Central memory CD4-positive, alpha-beta T cell (primary cell): ENCODE measurements at regions not wholly inside any gene's neighbourhood (a gene's known extent, or its start where the extent isn't known, plus 50 kb on each side); places are given as distances from the start of the nearest gene placed in this dataset.

Source experiments
- DNase-seq: peaks from one replicate; pipeline ENCODE4 v3.0.0; 2022

- DNase-seq: no peak
Observed at GRCh38 chr2:237250599-237250998, 163.4 kb downstream of the COL6A3 start.

GRCh38 chr2:237251986-237252385, 162.0 kb downstream of the COL6A3 start:
- no peak for DNase-seq

- DNase-seq: no peak
Observed at GRCh38 chr2:237253046-237253702, 160.8 kb downstream of the COL6A3 start.

- no peak for DNase-seq
Observed at GRCh38 chr2:237254369-237254861, 159.5 kb downstream of the COL6A3 start.

- DNase-seq: no peak
Observed at GRCh38 chr2:237254911-237255578, 158.9 kb downstream of the COL6A3 start.

DNA sequence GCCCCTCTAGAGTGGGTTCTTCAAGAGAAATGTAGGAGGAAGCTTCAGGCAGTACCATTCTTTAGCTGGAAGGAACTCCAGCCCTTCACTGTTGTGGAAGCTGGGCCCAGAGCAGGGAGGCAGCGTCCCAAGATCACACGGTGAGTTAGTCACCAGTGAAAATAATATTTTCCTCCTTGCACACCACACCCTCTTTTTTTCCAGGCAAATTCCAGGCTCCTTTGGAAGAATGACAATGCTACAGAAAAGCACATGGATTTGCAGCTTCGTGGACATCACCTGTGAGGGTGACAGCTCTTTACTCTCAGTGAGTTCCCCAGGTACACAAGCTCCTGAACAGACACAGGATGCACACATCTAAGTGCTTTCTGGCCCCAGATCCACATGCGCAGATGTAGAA, 157.1 kb downstream of the COL6A3 start:
- no peak for DNase-seq

DNA sequence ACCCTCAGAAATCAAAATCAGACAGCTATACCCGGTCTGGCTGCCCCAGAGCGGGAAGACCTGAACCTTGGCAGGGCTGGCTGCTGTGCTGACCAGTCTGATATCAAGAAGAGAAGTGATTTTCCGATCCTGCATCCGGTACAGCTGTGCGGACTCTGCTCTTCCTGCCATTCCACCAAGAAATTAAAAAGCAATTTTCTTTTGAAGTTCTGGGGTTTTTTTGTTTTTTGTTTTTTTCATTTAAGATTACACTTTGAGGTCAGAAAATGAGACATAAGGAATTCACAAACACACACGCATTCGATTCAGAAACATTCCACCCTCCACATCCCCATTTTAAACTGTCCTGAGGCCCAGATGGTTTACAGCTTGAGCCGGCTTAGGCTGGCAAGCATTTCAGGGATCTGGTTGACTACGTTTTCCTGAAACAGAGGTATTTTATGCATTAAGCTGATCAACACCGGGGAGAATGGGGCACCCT, 156.5 kb downstream of the COL6A3 start:
- no peak for DNase-seq

- DNase-seq: no peak
Observed at GRCh38 chr2:237258116-237258515, 155.8 kb downstream of the COL6A3 start.

DNA sequence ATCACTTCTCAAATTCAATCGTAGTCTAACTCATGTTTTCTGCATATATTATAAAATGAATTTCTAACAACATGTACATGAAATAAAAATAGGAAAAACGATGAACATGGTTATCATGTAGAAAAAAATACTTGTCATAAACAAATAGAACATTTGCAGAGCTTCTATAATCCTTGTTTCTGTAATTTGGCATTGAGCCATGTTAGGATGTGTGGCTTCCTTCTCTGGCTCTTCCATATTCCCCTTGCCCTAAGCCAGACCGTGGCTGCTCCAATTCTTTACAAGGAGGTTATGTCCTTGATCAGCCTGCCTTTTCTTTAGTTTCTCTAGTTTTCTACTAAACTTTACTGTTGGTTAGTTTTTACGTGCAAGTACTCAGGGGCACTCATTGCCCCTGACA, 155.3 kb downstream of the COL6A3 start:
- no peak for DNase-seq

- no peak for DNase-seq
Observed at GRCh38 chr2:237259201-237259600, 154.8 kb downstream of the COL6A3 start.

- DNase-seq: no peak
Observed at GRCh38 chr2:237260039-237260620, 153.8 kb downstream of the COL6A3 start.

DNA sequence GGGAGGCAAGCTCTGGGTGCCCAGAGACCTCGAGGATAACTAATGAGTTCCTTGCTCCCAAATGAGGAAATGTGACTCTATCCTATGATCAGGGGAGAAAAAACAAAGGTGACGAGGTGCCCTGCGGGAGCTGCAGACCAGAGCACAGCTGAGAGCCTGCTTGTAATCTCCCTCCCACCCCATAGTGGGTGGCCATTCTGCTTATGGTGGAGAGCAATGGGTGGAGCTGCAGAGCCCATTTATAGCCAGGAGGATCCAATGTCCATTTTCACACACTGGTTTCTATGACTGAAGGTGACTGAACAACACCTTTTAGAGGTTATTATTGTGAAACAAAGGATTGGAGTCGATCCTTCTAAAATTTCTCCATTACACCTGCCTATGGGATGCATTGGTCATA, 153.3 kb downstream of the COL6A3 start:
- no peak for DNase-seq

DNA sequence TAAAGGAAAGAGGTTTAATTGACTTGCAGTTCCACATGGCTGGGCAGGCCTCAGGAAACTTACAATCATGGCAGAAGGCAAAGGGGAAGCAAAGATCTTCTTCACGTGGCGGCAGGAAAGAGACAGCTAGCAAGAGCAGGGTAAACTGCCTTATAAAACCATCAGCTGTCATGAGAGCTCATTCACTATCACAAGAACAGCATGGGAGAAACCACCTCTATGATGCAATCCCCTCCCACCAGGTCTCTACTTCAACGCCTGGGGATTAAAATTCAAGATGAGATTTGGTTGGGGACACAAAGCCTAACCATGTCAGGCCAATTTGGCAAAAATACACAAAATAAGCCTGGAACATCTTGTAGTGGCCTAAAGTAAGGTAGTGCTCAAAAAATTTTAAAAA, 152.6 kb downstream of the COL6A3 start:
- no peak for DNase-seq

DNA sequence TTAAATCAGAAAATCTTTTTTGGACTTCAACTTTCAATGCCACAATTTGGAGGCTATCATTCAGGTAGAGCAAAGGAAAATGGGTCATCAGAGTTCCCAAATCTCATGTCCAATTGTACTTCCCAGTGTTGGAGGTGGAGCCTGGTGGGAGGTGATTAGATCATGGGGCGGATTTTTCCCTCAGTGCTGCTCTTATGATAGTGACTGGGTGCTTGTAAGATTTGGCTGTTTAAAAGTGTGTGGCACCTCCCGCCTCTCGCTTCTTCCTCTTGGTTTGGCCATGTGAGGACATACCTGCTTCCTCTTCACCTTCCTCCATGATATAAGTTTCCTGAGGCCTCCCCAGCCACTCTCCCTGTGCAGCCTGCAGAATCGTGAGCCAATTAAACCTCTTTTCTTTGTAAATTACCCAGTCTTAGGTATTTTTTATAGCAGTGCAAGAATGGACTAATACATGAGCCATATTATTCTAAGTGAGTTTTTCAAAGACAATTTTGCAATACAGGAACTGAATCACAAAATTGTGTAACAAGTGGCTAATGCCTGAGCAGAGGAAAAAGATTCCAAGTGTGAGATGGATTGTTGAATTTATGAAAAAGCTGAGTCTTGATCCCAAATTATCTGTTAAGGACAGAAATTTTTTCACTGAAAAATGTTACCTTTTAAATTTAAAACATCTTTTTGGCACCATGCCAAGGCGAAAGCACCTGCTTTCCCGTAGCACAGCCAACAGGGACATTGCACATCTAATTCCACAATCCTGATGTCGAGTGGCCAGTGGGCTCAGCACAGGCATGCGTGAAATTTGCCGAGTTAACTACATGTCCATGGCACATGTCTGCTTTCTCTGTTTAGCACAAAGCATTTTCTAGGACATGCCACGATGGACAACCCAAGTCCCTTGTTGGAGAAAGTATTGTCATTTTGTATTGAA, 150.9 kb downstream of the COL6A3 start:
- DNase-seq: no peak

DNA sequence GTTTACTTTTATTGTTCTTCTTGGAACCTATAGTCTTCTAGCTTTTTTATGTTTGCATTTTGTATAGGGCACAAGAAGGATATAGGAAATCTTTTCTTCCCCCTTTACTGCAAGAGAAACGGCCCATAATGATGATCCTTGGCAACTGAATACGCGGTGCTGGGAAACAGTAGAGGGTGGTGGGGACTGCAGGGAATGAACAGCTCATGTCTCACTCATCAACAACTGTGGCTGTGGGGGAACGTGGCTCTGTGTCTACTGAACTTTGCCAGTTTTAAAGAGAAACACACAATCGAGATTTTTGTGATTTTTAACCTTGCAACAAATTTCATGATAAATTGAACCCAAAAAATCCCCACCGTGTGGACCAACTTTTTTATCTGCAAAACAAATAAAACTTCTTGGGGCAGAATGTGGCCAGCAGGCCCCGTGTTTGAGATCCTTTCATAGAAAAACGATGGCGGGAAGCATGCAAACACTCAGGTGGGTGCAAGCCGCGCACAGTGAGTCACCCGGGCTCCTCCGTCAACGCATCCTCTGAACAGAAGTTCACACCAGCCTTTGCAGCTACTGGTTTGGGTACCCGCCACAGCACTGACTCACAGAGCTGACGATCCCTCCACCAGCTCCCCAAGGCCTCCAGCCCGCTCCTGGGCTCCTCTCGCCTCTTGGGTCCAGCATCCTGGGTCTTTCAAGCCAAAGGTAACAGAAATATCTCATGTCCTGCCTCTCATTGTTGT, 149.3 kb downstream of the COL6A3 start:
- DNase-seq: no peak

DNA sequence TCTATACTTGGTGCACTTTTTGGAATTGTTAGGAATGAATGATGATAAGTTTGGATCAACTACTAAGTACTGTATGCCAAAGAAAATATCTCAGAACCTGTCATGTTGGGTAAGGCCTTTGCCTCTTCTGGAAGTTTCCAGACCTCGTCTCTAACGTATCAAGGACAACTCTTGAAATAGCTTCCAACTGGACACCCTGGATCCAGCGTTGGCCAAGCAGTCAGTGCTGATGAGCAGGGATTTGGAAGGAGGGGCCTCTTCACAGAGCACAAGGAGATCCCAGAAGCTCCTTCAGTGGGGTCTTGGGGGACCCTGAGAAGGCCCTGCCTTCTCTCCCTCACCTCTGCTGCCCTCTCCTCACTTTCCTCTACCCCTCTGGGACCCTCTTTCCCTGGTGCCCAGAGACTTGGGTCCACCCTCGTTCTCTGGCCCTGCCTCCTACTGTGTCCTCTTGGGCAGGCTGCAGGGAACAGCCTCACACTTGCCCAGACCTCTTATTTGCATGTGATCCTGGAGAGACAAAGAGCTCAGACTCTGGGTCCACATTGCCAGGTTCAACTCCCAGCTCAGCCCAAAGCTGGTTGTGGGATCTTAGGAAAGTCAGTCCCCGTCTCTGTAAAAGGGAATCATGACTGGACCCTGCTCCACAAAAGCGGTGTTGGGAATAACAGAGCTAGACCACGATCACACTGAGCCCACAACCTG, 145.8 kb downstream of the COL6A3 start:
- DNase-seq: no peak

- no peak for DNase-seq
Observed at GRCh38 chr2:237269138-237269875, 144.7 kb downstream of the COL6A3 start.

DNA sequence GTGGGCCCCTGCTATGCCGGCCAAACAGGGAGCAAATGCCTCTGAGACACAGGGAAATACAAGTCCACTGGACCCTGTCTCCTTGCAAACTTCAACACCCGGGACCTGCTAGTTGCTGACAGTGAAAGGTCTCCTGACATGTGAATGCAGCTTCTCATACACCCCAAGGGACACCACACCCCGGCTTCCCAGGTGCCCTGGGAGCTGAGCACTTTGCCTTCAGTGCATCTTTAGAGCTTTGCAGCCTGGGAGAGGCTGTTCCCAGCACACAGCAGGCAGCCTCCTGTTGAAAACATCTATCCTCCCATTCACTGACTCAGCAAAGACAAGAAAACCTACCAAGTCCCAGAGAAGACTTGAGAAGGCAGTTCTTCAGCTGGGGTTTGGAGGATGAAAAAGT, 143.4 kb downstream of the COL6A3 start:
- DNase-seq: no peak

- no peak for DNase-seq
Observed at GRCh38 chr2:237271698-237272652, 142.0 kb downstream of the COL6A3 start.
